HG02763 (cell line): ENCODE measurements at regions not wholly inside any gene's neighbourhood (a gene's known extent, or its start where the extent isn't known, plus 50 kb on each side); places are given as distances from the start of the nearest gene placed in this dataset.
"Not testable (repeated sequence)": the region's sequence is repeated elsewhere in the genome, so short reads cannot be mapped to it uniquely, and the experiment has no call there.

Experiments
- ATAC-seq: cut with Tn5 transposase; IDR thresholded peaks from one replicate; pipeline ENCODE4 v1.9.1; 2021; ENCODE audit warnings: mild to moderate bottlenecking, moderate library complexity; ENCODE audit not compliant: unreplicated experiment

DNA sequence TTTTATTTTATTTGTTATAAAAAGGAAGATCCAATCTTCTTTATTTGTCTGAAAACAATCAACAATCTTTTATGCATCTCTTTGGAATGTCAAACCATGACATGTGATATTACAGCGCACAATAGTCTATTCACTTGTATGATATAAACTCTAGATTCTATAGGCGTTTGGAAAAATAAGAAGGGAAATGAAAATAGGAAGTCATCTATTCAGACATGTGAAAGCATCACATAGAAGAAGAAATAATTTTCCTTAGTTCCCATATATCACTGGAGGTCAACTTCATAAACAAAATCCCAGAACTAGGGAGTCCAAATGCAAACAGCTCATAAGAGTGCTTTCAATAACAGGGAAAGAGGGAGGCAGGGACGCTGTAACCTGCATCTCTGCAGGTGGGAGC, 139.5 kb upstream of the RASGEF1B start:
- no peak for ATAC-seq

DNA sequence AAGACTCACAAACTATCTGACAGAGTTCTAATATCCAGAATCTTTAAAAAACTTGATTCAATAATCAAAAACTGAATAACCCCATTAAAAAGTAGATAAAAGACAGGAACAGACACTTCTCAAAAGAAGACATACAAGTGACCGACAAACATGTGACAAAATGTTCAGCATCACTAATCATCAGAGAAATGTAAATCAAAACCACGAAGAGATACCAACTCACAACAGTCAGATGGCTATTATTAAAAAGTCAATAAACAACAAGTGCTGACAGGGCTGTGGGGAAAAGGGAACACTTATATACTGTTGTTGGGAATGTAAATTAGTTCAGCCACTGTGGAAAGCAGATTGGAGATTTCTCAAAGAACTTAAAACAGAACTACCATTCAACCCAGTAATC, 138.1 kb upstream of the RASGEF1B start:
- peak; percentile 48 for ATAC-seq

GRCh38 chr4:81607950-81608349, 136.2 kb upstream of the RASGEF1B start:
- no peak for ATAC-seq

GRCh38 chr4:81606801-81607501, 135.2 kb upstream of the RASGEF1B start:
- no peak for ATAC-seq

- no peak for ATAC-seq
Observed at GRCh38 chr4:81606166-81606565, 134.5 kb upstream of the RASGEF1B start.

GRCh38 chr4:81605271-81605670, 133.6 kb upstream of the RASGEF1B start:
- ATAC-seq = no peak

DNA sequence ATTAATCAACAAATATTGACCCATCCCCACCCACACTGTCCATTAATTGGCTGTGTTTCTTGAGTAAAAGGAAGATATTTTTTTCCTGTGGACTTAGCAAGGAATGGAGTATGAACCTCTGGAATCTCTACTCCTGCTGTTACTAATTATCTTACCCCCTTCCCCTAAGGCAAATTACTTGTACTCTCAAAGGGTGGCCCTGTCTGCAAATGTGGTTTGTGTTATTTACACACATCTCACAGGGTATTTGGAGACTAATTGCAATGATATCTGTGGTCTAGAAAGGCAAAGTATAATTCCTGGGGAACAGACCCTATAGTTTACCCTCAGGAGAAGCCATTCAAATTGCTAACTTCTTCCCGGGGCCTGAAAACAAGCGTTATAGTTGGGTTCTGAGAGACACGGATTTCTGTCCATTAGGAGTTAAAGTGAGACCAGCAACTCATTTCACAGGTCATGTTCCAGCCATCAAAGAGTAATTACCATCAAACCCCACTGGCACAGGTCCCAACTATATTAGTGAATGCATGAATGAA, 133.0 kb upstream of the RASGEF1B start:
- ATAC-seq = no peak

DNA sequence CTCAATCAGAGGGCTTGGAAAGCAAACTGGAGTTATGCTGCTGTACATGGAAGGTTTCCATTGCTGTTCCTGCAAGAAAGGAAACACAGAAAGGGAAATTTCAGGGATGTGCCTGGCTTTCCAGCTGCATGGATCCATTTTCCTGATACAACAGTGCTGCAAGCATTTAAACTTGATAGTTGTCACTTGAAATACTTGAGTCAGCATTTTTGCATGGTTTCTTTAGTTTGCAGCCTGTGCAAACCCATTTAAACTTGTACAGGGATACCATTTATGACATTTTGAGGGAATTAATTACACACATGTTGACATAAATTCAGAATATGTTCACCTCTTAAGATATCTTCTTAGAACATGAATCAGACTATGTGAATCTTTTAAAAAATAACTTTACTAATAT, 131.1 kb upstream of the RASGEF1B start:
- ATAC-seq = no peak

GRCh38 chr4:81601358-81601694, 129.6 kb upstream of the RASGEF1B start:
- no peak for ATAC-seq

GRCh38 chr4:81600520-81601357, 129.0 kb upstream of the RASGEF1B start:
- ATAC-seq = no peak

DNA sequence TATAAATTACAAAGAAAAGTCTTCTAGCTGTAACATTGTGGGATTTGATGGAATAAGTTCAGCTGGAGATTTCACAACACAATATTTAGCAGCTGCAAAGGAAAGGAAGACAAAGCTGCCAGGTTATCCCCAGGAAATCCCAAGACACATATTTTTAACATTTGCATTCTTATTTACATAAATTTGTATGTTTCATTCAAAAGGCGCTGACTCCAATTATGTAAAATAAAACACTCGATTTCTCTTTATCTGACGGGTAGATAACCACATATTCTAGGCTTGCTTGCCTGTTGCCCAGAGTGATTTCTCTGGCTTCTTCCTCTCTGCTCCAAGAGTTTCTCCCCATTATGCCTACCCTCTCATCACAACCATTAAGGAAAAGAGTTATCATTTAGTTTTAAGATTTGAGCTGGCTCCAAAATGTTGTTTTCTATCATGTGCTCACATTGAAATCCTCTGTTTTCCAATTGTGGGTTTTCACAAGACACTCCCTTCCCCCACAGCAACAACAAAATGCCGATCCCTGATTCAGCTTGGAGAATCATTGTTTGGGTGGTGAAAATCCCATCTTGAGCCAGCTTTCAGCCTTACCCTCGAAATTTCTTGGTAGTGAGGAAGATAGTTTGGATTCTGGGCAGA, 128.2 kb upstream of the RASGEF1B start:
- ATAC-seq = no peak

DNA sequence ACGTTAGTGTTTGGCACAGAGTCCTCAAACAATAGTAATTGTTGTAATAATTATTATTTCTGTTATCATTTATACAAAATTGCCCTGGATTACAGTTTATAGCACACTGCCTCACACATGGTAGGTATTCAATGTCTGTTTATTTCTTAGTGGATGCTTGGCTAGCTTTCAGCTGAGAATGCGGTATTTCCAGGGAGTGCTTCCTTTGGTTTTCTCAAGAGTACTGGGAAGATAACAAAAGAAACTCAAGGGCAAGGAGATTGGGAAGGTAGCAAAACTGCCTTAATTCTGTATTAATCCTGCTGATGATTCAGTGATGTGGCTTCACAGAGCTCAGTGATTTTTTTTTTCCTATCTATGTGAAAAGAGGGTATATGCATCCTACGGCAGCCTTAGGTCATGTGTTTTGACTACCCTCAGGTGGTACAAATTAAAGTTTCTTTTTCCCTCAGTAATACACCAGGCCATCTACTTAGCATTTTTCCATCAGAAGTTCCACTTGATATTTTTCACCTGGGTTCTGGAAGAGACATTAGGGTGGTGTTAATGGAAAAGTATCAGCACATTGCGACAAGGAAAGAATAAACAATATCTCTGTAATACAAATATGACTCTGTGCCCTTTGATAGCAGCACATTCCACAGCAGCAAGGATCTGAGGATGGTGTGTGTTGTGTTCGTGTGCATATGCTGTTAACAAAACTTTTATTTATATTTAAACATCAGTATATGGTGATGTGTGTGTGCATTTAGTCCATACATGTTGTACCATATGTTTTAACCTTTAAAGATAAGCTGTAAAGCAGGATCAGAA, 124.3 kb upstream of the RASGEF1B start:
- ATAC-seq = no peak

- ATAC-seq = no peak
Observed at GRCh38 chr4:81595287-81595686, 123.6 kb upstream of the RASGEF1B start.

DNA sequence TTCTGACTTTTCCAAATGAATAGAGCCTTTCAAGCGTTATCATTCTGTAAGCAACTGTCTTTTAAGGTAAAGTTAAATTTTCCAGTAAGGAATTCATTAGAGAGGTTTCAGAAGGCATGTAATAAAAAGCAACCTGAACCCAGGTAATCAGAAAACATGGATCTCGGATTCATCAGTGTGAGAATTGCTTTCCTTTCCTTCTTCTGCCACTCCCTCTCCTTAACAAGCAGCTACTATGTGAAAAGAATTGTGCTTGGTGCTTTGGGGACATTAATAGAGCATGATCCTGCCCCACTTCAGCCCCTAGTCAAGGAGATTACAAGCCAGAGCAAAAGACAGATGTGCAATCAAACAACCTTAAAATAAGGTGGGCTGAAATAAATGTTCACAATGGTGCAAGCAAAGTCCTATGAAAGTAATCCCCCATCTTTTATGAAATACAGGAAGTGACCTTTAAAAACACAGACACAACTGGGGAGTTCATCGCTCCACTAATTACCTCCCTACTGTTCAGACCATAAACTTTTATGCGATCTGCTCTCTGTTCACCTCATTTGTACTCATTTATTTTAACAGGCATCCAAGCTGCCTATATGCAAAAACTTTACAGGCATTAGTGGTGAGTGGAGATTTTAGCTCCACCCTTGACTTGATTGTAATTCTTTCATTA, 122.9 kb upstream of the RASGEF1B start:
- ATAC-seq = no peak

DNA sequence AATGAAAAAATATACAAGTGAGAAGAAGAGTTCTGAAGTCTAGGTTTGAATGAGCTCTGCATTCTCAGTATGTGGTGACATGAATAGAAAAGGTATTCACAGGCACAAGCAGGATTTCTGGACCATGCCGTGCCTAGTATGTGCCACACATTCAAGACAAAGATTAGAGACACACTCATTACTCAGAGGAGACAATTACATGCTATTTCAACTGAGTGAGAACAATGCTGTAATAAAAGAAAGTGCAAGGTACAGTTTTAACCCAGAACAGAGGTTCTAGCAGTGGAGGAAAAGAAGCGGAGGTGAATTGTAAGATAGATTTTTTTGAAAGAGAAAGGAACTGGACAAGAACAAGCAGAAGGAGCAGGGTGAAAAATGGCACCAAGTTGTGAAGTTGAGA, 121.0 kb upstream of the RASGEF1B start:
- no peak for ATAC-seq

GRCh38 chr4:81590596-81590995, 118.9 kb upstream of the RASGEF1B start:
- no peak for ATAC-seq

DNA sequence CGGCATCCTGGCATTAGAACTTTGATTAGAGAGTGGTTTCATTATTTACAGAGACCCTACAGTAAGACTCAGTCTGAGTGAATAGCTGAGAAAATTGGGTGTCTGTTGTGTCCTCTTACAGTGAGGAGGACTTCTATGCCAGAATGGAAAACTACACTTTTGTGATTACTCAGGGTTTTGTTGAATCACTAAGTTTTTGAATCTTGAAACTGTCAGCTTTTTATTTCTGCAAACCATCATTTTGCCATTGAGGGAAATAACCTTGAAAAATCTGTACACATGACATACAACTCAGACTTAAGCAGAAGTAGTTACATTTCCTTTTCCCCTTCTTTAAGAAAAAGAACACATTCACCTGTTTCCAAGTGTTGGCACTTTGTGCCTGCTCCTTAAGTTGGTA, 117.6 kb upstream of the RASGEF1B start:
- ATAC-seq = no peak

GRCh38 chr4:81586706-81587105, 115.0 kb upstream of the RASGEF1B start:
- ATAC-seq = no peak

- not testable (repeated sequence) for ATAC-seq
Observed at GRCh38 chr4:81580994-81581374, 109.3 kb upstream of the RASGEF1B start.

DNA sequence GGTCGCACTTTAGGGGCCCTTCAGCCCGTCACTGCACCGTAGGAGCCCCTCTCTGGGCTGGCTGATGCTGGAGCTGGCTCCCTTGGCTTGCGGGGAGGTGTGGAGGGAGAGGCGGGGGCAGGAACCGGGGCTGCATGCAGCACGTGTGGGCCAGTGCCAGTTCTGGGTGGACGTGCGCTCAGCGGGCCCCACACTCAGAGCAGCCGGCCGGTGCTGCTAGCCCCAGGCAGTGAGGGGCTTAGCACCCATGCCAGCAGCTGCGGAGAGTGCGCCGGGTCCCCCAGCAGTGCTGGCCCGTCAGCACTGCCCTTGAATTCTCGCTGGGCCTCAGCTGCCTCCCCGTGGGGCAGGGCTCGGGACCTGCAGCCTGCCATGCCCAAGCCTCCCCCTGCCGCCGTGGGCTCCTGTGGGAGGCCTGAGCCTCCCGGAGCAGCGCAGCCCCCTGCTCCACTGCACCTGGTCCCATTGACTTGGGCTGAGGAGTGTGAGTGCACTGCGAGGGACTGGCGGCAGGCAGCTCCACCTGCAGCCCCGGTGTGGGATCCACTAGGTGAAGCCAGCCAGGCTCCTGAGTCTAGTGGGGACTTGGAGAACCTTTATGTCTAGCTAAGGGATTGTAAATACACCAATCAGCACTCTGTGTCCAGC, 108.8 kb upstream of the RASGEF1B start:
- no peak for ATAC-seq
